ENCODE measurements at regions not wholly inside any gene's neighbourhood (a gene's known extent, or its start where the extent isn't known, plus 50 kb on each side); places are given as distances from the start of the nearest gene placed in this dataset.
"Not testable (repeated sequence)": the region's sequence is repeated elsewhere in the genome, so short reads cannot be mapped to it uniquely, and the experiment has no call there.

- no peak for DNase-seq
Observed at GRCh38 chr12:126899926-126900792, 1366.8 kb upstream of the TMEM132C start.

GRCh38 chr12:126903027-126903876 lies 1363.7 kb upstream of the TMEM132C start:
- no peak for DNase-seq

- DNase-seq = no peak
Observed at GRCh38 chr12:126905752-126906151, 1361.2 kb upstream of the TMEM132C start.

- no peak for DNase-seq
Observed at GRCh38 chr12:126907900-126908764, 1358.8 kb upstream of the TMEM132C start.

- DNase-seq = no peak
Observed at GRCh38 chr12:126908765-126909142, 1358.2 kb upstream of the TMEM132C start.

- no peak for DNase-seq
Observed at GRCh38 chr12:126910570-126910969, 1356.4 kb upstream of the TMEM132C start.

GRCh38 chr12:126912111-126912510 lies 1354.9 kb upstream of the TMEM132C start:
- no peak for DNase-seq

- no peak for DNase-seq
Observed at GRCh38 chr12:126914170-126914793, 1352.7 kb upstream of the TMEM132C start.

- no peak for DNase-seq
Observed at GRCh38 chr12:126915309-126915708, 1351.7 kb upstream of the TMEM132C start.

GRCh38 chr12:126926023-126926594 lies 1340.9 kb upstream of the TMEM132C start:
- DNase-seq = no peak

- no peak for DNase-seq
Observed at GRCh38 chr12:126930234-126930633, 1336.7 kb upstream of the TMEM132C start.

- no peak for DNase-seq
Observed at GRCh38 chr12:126932156-126932555, 1334.8 kb upstream of the TMEM132C start.

GRCh38 chr12:126935435-126935834 lies 1331.5 kb upstream of the TMEM132C start:
- no peak for DNase-seq

GRCh38 chr12:126936181-126936851 lies 1330.7 kb upstream of the TMEM132C start:
- DNase-seq = no peak

- no peak for DNase-seq
Observed at GRCh38 chr12:126937431-126937830, 1329.5 kb upstream of the TMEM132C start.

GRCh38 chr12:126944684-126945083 lies 1322.3 kb upstream of the TMEM132C start:
- no peak for DNase-seq

- DNase-seq = not testable (repeated sequence)
Observed at GRCh38 chr12:126946958-126947357, 1320.0 kb upstream of the TMEM132C start.

- no peak for DNase-seq
Observed at GRCh38 chr12:126949558-126949957, 1317.4 kb upstream of the TMEM132C start.

GRCh38 chr12:126950266-126950665 lies 1316.7 kb upstream of the TMEM132C start:
- DNase-seq = no peak

GRCh38 chr12:126952096-126953007 lies 1314.6 kb upstream of the TMEM132C start:
- no peak for DNase-seq
